ENCODE measurements at regions not wholly inside any gene's neighbourhood (a gene's known extent, or its start where the extent isn't known, plus 50 kb on each side); places are given as distances from the start of the nearest gene placed in this dataset.

DNA sequence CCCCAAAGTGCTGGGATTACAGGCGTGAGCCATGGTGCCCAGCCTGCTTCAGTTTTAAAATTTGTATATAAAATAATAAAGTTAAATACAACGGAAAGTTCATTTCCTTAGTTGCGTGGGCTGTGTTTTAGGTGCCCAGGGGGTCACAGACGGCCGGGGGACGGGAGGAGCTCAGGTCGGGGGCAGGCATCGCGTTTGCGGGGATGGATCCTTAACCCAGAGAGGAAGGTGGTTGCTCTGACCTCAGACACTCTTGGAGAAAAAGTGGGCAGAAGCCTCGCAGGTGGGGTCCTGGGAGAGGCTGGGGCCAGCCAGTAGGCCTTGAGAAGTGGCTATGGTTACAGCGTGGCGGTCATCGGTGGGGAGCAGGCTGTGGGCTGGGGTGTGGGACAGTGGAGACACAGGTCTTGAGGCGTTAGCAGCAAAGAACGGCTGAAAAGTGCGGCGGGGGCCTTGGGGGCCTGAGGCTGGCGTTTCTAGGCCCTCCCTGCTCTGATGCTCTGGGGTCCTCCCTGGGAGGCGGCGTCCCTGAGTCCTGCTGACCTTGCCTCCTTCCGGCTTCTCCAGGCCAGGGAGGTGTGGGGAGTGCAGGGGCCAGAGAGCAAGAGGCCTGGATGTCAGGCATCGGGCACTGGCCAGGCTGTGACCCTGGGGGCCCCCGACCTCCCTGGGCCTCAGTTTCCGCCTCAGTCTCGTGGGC, 54.4 kb downstream of the UNCX start:
- DNase-seq = no peak

DNA sequence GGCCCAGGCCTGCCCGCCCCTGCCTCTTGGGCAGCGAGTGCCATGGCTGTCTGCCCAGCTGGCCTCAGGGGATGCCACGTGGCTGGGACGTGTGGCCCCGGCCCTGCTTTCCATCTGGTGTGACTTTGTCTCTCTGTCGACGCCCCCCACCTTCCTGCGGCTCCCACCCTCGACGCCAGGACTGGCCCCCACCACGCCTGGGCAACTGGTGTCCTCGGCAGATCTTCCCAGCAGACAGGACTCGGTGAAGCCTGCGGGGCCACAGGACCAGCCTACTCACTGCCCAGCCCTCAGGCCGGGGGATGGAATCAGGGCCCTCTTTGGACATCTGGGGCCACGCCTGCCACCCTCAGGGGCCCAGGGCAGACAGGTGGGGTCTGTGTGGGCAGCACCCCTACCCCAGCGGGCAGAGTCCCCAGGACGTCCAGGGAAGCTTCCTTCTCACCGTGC, 55.1 kb downstream of the UNCX start:
- DNase-seq = no peak

DNA sequence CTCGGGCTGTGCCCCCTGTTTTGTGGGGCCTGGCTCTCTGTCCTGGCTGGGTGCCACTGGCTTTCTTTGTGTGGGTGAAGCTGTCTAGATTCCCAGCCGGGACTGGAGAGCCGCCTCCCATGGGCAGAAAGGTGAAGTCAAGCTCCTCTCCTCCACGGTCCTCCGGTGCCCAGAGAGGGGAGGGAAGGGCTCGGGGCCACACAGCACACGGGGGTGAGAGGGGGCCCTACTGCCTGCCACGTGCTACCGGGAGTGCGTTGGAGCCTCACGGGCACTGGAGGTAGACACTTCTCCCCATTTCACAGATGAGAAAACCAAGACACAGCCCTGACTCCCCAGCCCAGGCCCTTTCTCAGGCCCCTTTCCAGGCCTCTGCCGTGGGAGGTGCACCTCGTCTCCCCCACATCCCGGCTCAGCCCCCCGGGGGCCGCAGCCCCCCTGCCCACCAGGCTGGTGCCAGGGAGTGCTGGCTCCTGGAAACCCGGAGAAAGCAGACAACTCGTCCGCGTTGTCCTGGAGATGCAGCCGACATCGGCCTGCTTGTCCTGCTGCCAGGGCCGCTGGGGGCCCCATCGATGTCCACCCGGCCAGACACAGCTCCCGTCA, 55.8 kb downstream of the UNCX start:
- DNase-seq = no peak

DNA sequence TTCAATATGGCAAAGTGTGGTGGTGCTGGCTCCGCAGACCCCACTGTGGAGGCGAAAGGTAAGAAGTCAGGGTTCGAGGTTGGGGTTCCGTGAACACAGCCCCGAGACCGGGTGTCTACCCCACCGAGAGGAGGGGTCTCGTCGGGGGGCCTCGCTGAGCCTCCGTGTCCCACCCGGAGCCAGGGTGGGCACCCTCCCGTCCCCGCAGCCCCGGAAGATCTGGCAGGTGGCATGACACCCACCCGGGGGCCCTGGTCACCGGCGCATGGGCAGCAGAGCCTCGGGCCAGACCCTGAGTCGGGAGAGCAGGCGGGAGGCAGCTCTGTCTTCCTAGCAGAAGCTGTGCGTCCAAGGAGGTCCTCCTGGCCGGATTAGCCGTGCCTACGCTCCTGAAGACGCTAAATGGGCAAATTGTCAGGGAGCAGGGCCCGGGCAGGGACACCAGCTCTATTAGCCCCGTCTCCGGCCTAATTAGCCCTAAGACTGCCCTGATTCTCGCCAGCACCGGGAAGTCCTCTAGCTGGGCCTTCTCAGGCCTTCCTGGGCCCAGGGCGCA, 56.4 kb downstream of the UNCX start:
- DNase-seq = no peak

DNA sequence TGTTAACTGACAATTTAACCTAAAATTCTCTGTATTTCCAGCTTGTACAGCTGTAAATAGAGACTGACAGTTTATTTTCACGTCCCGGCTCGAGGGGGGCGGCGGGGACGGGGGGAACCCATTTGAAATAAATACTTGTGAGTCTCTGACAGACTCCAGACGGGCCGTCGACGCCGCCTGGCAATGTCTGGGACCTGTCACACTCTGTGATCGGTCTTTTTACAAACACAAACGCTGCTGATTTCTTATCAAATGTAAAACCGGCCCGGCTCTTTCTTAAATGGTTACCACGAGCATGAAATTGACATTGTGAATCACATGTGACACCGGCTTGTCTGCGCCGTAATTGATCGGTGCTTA, 57.0 kb downstream of the UNCX start:
- no peak for DNase-seq

DNA sequence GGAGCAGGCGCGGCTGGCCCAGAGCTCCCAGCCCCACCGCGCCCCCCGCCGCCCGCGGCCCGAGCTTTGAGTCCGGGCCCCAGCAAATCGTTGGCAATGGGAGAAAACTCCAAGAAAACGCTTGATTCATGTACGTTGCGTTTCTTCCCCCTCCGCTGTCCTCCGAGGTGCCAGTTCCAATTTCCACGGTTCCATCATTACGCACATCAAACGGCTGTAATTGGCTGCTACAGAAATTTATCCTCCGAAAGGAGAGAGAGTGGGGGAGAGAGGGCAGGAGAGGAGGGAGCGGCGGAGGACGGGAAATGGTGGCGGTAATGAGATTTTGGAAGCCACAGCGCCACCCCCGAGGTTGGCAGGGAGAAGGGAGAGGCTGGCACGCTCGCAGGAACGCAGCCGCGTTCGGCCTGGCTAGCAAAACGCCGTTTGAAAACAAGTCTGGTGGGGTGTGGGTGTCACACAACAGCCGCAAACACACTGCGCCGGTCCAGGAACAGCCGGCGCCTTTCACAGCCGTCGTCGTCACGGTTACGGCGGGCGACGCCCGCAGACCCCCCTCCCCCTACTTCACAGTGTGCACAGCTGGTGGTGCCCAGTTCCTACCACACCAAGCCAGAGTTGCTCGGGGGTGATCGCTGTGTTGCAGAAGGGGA, 57.5 kb downstream of the UNCX start:
- DNase-seq = peak; percentile 79

DNA sequence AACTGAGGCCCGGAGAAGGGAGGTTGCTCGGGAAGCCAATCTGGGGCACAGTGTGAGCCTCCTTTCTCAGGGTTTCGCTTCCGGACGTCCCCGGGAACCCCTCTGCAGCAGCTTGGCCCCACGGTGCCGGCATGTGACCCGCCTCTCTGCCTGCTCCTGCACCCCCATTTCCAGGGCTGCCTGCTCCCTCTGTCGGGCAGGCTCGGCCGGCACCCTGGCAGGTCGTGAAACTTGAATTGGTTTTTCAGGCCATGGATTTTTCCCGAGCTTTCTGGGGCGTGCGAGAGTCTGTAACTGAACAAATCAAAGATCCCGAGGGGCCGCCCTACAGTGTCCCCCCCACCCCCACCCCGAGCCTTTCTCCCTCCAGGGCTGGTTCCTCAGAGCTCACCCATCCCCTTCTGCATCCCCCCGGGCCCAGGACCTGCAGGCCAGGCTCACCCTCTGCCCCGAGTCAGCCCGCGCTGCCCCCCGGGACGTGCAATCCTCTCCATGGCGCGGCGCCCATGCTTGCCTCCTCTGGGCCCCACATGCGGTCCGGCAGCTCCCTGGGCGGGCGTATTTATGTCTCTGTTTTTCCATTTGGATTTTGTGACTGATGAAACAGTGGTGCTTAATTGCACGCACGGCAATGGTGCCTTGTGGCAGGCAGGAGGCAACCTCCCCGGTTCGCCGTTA, 58.1 kb downstream of the UNCX start:
- DNase-seq = no peak

DNA sequence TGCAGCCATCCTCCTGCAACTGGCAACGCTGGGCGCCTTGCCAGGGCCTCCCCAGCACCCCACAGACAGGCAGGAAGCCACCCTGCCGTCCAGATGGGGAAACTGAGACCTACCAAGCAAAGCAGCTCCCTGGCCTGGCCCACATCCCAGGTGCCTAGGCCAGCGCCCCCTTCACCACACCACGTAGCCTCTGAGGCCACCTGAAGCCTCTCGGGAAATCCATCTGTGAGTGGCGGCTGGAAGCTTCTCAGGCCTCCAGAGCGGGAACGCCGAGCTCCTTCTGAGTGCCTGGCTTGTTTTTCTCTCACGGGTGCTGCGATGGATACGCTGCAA, 58.7 kb downstream of the UNCX start:
- no peak for DNase-seq

DNA sequence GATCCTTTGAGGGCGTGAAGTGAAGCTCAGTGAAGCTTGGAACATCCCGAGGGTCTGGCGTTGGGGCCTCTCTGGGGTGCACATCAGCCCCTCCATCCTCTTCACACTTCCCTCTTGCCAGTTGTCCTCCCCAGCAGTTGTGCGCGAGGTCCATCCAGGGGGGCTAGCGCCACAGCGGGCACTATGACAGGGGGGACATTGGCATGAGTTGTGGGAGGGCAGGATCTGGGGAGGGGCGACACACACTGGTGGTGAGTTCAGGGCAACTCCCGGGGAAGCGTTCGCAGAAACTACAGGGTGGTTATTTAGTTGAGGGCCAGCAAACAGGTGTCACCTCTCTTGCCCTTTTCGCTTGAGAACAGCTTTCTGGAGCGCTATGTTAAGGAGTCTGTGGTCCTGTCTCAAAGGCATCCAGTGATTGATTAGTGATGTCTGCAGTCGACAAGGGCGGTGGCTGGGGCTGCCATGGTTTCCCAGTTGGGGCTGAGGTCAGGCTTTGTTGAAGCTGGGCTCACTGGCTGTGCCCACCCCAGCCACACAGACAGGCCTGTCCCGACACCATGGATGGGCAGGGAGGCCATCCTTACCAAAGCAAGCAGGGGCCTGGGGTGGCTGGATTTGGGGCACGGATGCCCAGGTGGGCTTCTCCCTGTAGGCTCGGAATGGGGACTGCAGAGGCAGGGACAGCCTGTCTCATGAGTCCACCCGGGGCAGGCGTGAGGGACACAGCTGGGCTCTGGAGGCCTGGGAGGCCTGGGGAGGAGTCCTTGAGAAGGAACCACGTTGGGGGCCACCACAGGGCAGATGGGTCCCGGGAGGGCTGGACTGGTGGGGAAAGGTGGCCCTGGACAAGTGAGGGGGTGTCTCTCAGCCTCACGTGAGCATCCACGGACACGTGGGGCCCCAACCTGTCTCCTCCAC, 59.4 kb downstream of the UNCX start:
- DNase-seq = no peak

DNA sequence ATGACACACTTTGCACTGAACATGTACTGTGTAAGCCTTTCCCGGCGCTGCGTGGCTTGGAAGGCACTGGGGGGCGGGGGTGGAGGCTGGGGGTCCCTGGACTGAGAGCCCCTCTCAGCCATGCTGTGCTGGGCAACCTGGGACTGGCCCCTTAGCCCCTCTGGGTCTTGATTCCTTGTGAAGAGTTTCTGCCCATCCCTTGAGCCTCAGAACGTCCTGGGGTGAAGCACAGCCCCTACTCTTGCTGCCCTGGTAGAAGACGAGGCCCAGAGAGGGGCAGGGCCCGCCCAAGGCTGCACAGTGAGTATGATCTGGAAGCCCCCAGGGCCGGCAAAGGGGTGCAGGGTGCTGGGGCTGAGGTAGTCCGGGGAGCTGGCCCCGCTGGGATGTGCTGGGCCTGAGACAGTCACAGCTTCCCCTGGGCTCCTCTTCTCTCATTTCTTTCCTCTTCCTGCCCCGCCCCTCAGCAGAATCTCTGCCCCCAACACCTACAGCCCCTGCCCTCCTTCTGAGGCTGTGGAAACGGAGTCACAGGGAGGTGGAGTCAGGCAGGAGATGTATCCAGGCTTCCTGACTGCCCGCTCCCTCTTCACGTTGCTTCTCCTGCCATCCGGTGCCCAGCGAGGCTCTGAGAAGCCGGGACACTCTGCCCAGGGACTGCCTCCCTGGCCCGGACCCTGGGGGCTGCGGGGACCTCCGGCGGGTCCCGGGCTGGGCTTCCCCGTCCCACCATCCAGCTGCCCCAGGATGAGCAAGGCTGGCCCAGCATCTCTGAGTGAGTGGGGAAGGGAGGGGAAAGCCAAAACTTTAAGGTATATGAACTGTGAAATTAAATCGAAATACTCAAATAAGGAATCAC, 60.5 kb downstream of the UNCX start:
- DNase-seq = no peak

DNA sequence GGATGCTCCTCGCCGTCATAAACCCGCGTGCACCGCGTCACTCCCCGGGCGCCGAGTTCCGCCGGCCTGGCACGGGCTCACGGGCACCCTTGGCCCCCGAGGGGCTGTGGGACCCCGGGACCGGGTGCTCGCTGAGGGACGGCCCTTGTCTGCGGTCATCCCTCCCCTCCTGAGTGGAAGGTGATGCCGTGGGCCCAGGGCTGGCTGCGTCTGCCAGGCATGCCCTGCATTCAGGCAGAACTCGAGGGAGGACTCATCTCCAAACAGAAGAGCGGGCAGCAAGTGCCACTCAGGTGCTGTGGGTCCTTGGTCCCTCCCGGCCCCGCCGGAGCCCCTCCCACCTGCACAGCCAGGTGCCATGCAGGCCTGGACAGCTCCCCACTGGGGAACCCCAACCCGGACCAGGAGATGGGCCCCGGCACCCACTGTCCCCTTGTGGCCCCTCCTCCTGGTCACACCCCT, 61.3 kb downstream of the UNCX start:
- DNase-seq = no peak

DNA sequence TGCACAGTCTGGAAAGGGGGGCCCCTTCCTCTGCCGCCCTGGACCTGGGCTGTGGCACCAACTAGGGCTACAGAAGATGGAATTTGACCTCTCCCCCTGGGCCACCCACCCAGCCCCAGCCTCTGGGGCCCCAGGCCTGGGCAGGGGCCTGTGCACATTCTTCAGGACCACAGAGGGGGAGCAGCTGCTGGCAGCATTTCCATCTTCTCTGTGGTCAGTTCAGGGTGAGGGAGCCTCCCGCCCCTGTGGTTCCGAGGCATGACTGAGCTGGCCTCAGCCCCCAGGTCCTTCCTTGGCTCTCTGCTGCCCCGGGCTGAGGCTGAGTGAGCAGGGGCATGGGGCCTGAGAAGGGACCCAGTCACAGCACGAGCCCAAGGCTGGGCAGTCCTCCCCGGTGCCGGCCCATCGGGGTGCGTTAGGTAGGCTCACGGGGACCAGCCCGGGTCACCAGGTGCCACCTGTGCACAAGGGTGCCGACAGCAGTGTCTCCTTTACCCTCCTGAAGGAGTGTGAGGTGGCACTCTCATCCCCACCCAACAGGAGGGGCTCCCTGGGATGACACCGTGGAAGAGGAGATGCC, 63.2 kb downstream of the UNCX start:
- no peak for DNase-seq

DNA sequence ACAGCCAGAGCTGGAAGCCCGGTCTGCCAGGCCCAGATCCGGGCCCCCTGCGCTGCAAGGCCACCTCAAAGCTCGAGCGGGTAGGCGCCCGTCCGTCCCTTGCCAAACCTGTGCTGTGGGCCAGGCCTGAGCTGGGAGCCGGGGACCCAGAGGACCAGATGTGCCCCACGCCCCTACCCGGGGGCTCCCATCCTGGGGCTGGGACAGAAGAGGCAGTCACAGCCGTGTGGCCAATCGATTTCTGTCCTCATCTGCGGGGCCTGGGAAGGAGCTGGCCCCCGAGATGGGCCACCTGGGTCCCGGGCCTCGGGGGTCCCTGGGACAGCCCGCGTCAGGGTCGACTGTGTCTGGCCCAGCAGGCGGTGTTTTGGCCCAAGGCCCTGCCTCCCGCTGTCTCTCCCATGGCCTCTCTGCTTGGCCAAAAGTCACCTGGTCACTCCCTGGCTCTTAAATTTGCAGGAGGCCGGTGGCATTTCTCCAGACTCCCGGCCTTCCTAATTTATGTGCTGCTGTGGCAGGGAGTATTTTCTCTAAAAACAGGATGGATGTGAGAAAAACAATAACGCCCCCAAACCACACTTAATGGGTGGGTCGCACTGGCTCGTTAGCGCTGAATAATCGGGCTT, 63.8 kb downstream of the UNCX start:
- DNase-seq = peak; percentile 83

DNA sequence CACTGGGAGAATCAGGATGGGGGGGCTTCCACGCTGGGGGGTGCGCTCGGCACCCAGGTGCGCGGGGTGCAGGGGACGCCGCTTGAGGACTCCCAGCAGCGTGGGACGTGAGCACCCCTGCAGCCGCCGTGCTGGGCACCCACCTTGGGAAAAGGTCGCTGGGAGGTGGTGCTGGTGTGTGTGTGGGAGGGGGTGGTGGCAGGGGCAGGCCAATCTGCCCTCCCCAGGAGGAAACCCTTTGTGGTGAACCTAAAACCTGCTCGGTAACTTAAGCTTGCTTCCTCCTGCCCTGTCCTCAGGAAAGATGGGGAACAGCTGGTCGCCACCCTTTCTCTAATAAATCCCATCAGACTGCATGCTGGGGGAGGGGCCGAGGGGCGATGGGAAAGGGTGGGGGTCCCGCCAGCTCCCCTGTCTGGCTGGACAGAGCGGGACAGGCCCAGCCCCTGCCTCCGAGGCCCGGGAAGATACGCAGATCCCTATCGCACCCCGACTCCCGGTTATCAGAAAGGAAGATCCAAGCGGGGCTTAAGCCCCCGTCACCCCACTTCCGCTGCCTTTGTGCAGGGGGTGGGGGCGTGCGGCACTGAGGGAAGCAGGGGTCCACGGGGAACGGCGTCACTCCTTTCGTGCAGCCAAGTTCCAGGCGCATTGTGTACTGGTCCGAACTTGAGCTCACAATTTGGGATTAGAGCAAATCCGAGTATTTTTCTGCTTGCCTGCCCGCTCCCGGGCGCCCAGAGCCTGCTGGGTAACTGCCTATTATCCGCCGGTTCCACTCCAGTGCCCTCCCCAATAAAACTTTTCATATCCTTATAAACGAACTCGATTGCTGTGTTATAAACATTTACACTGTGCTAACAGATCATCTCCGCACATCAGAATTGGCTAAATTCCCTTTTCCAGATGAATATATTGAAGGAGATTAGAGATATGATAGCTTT, 64.6 kb downstream of the UNCX start:
- DNase-seq = peak; percentile 83

DNA sequence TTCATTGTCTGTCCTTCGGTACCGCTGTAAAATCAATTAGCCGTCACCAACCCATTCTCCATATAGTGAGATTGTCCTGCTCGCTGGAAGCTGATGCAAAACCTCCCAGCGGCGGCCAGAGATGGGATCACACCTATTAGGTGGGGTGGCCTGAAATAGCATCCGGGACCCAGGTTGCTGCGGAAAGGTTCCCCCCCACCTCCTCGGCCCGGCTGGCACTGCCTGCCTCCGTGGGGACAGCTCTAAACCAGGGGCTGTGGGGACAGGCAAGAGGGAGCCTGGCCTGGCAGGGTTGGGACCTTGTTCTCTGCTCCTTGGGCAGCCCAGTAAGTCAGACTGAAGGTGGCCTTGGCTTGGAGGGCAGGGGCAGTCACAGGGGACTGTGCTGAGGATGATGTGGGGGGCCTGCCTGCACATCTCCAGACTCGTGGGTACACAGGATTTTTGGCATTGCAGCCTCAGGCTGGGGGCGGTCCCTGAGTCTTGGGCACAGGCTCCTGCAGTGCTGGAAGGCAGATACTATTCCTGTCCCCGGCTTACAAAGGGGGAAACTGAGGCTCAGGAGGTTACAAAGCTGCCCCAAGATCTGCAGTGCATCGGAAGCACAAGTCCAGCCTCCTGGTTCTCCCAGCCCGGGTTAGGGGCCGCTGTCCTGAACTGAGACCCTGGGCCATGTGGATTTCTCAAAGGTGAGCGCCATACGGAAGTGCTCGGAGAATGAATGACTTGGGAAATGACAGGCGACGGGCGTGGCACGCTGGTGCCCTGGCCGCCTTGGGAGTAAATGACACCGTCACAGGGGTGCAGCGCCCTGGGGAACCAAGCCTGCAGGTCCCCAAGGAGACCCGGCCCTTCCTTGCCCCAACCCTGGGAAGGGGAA, 65.6 kb downstream of the UNCX start:
- DNase-seq = no peak

DNA sequence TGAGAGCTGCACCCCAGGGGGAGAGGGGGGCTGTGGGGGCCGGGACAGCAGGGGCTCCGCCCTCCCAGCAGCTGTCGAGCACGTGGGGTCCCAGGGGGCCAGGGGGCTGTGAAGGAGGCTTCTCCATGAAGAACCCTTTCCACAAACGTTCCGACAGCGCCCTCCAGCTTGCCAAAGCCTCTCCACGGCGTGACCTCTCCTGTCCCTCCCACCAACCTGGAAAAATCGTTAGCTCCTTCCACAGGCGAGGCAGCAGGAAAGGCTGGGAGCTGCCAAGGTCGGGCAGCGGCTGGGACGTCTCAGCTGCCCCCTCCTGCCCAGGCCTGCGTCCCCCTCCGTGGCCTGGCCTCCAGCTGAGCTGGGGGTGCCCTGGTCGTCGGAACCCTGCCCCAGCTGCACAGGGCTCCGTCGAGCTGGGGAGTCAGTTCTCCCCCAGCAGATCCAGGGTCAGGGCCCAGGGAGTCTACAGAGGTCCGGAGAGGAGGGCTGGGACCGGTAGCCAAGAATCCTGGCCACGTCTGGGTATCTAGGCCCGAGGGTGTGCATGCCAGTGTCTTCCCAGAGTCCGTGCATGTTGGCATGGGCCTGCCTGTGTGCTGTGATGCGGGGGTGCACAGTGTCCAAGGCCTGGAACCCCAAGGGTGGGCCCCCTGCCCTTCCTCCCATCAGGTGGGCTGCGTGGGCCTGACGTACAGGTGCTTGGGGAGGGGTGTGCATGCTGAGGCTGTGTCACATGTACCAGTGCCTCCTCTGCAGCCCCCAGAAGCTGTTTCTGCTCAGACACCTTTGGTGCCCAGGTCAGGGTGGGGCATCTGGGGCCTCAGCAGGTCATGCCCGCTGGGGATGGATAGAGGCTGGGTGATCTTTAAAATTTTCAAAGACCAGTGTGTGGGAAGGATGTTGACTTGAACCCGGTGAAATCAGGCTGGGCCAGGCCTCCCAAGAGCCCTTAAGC, 66.5 kb downstream of the UNCX start:
- DNase-seq = no peak
